GM23338 (cell line): ENCODE measurements at regions not wholly inside any gene's neighbourhood (a gene's known extent, or its start where the extent isn't known, plus 50 kb on each side); places are given as distances from the start of the nearest gene placed in this dataset.

Experiments
- ATAC-seq: fragments of 200-7000 bp; cut with Tn5 transposase; 3 replicates; pipeline ENCODE4 v1.9.1; 2020
- DNase-seq: peaks from one replicate; pipeline ENCODE4 v3.0.0-alpha.2; 2015; ENCODE audit warnings: low spot score
- H2AFZ ChIP-seq: fragments of 200-600 bp; sonication (generic); 2 replicates; pipeline ENCODE4 v1.8.0; 2016; ENCODE audit warnings: antibody characterized with exemption, mild to moderate bottlenecking, moderate library complexity
- H3F3A ChIP-seq: fragments of 200-600 bp; sonication (generic); replicated peaks from 2 replicates; pipeline ENCODE4 v1.8.0; 2017; ENCODE audit warnings: antibody characterized with exemption, mixed run types, low read depth
- H3K27ac ChIP-seq: fragments of 200-600 bp; sonication (generic); 2 replicates; pipeline ENCODE4 v1.6.1; 2016; ENCODE audit warnings: low read depth
- H3K27me3 ChIP-seq: fragments of 200-600 bp; sonication (generic); 2 replicates; pipeline ENCODE4 v1.8.0; 2016; ENCODE audit warnings: mild to moderate bottlenecking, mixed run types, moderate library complexity; ENCODE audit not compliant: insufficient read depth
- H3K36me3 ChIP-seq: fragments of 200-600 bp; sonication (generic); 2 replicates; pipeline ENCODE4 v1.8.0; 2016; ENCODE audit warnings: mild to moderate bottlenecking; ENCODE audit not compliant: insufficient read depth
- H3K4me1 ChIP-seq: fragments of 200-600 bp; sonication (generic); 2 replicates; pipeline ENCODE4 v1.8.0; 2016; ENCODE audit warnings: mild to moderate bottlenecking, moderate library complexity; ENCODE audit not compliant: insufficient read depth
- H3K4me2 ChIP-seq: fragments of 200-600 bp; sonication (generic); 2 replicates; pipeline ENCODE4 v1.7.1; 2017; ENCODE audit warnings: mixed run types
- H3K4me3 ChIP-seq: fragments of 200-600 bp; sonication (generic); 2 replicates; pipeline ENCODE4 v1.6.1; 2016; ENCODE audit warnings: mixed run types
- H3K79me2 ChIP-seq: fragments of 200-600 bp; sonication (generic); replicated peaks from 2 replicates; pipeline ENCODE4 v1.8.0; 2017; ENCODE audit warnings: mild to moderate bottlenecking; ENCODE audit not compliant: insufficient read depth
- H3K9me2 ChIP-seq: fragments of 200-600 bp; sonication (generic); 2 replicates; pipeline ENCODE4 v1.8.0; 2017; ENCODE audit not compliant: insufficient read depth
- H4K20me1 ChIP-seq: fragments of 200-600 bp; sonication (generic); replicated peaks from 2 replicates; pipeline ENCODE4 v1.8.0; 2017; ENCODE audit warnings: mild to moderate bottlenecking; ENCODE audit not compliant: insufficient read depth
- H3K27ac Mint-ChIP-seq: 2 replicates; pipeline ENCODE4 v1.8.0; 2020; ENCODE audit warnings: inconsistent platforms, mild to moderate bottlenecking, moderate library complexity, mixed read lengths
- H3K27me3 Mint-ChIP-seq: 3 replicates; pipeline ENCODE4 v1.8.0; 2022; ENCODE audit warnings: low read depth, mild to moderate bottlenecking, moderate library complexity, mixed read lengths, inconsistent platforms; ENCODE audit not compliant: insufficient read depth, poor library complexity
- H3K36me3 Mint-ChIP-seq: 3 replicates; pipeline ENCODE4 v1.8.0; 2021; ENCODE audit warnings: low read depth, mild to moderate bottlenecking, inconsistent platforms, moderate library complexity, mixed read lengths
- H3K4me1 Mint-ChIP-seq: 3 replicates; pipeline ENCODE4 v1.8.0; 2020; ENCODE audit warnings: mild to moderate bottlenecking, inconsistent platforms, mixed read lengths
- H3K4me3 Mint-ChIP-seq: 3 replicates; pipeline ENCODE4 v1.8.0; 2021; ENCODE audit warnings: moderate library complexity, mild to moderate bottlenecking, inconsistent platforms, mixed read lengths
- H3K9me3 Mint-ChIP-seq: 3 replicates; pipeline ENCODE4 v1.8.0; 2020; ENCODE audit warnings: moderate library complexity, mild to moderate bottlenecking, inconsistent platforms, mixed read lengths
- CREB1 ChIP-seq: fragments of 250-450 bp; sonication (Bioruptor Pico); IDR thresholded peaks from 2 replicates; pipeline ENCODE4 v1.5.0; 2020; ENCODE audit warnings: low read depth, mild to moderate bottlenecking, moderate library complexity
- CTCF ChIP-seq, 2 experiments: fragments of 200-600 bp in 1 of 2; sonication (generic) in 1 of 2; conservative IDR thresholded peaks; 2 replicates each; pipeline versions ENCODE4 v1.5.1 to v1.6.1; 2016 to 2017; ENCODE audit warnings: antibody characterized with exemption in 2 of 2, low read depth in 2 of 2, mild to moderate bottlenecking in 2 of 2, moderate library complexity in 1 of 2
- ETS1 ChIP-seq: IDR thresholded peaks from 2 replicates; pipeline ENCODE4 v1.6.1; 2016; ENCODE audit warnings: antibody characterized with exemption
- EZH2 ChIP-seq: fragments of 200-600 bp; sonication (generic); IDR thresholded peaks from one replicate; pipeline ENCODE4 v1.8.0; 2017; ENCODE audit warnings: antibody characterized with exemption, mild to moderate bottlenecking, low read depth; ENCODE audit not compliant: unreplicated experiment
- EZH2phosphoT487 ChIP-seq: fragments of 200-600 bp; sonication (generic); IDR thresholded peaks from one replicate; pipeline ENCODE4 v1.8.1; 2018; ENCODE audit warnings: antibody characterized with exemption; ENCODE audit not compliant: unreplicated experiment
- JUNB ChIP-seq: IDR thresholded peaks from one replicate; pipeline ENCODE4 v1.6.1; 2016; ENCODE audit warnings: antibody characterized with exemption; ENCODE audit not compliant: unreplicated experiment
- POLR2AphosphoS5 ChIP-seq: IDR thresholded peaks from 2 replicates; pipeline ENCODE4 v1.6.1; 2016; ENCODE audit warnings: antibody characterized with exemption, low read depth
- REST ChIP-seq: IDR thresholded peaks from one replicate; pipeline ENCODE4 v1.6.1; 2018; ENCODE audit warnings: antibody characterized with exemption; ENCODE audit not compliant: unreplicated experiment
- STAT1 ChIP-seq: IDR thresholded peaks from one replicate; pipeline ENCODE4 v1.6.1; 2016; ENCODE audit warnings: antibody characterized with exemption; ENCODE audit not compliant: unreplicated experiment
- ZNF114 ChIP-seq: fragments of 250-450 bp; sonication (Bioruptor Pico); IDR thresholded peaks from 2 replicates; pipeline ENCODE4 v1.5.0; 2020; ENCODE audit warnings: mild to moderate bottlenecking, moderate library complexity
- ZNF331 ChIP-seq: fragments of 250-450 bp; sonication (Bioruptor Pico); IDR thresholded peaks from 2 replicates; pipeline ENCODE4 v1.5.0; 2020; ENCODE audit warnings: low read depth, mild to moderate bottlenecking, moderate library complexity

- TF ChIP-seq POLR2AphosphoS5 (no peak), EZH2 (no peak), ETS1 (no peak)
- no peak overlapping the region for H2AFZ ChIP-seq
- DNase-seq (no peak), ATAC-seq (no peak)
- H3K79me2 ChIP-seq = no peaks in the 10 kb centered on the region
- H3K27ac ChIP-seq = no peak overlapping the region
- H3K9me2 ChIP-seq = peaks cover 5% of the 10 kb centered on the region; the same call in 1 of the 2 replicates
- H3K4me3 ChIP-seq = no peak overlapping the region
- H3K36me3 ChIP-seq = no peaks in the 10 kb centered on the region
- H3K27ac Mint-ChIP-seq = no peak overlapping the region
- H3K4me1 Mint-ChIP-seq = no peaks in the 10 kb centered on the region
- peaks cover 3% of the 10 kb centered on the region for H3K27me3 Mint-ChIP-seq
- H3K4me1 ChIP-seq = no peaks in the 10 kb centered on the region
- no peaks in the 10 kb centered on the region for H3K27me3 ChIP-seq
- no peaks in the 10 kb centered on the region for H4K20me1 ChIP-seq
- H3K4me2 ChIP-seq = no peak overlapping the region
- no peak overlapping the region for H3K4me3 Mint-ChIP-seq
- no peaks in the 10 kb centered on the region; the same call in 2 of the 3 replicates for H3K36me3 Mint-ChIP-seq
- no peaks in the 10 kb centered on the region for H3F3A ChIP-seq
- peaks cover 5% of the 10 kb centered on the region; the same call in 2 of the 3 replicates for H3K9me3 Mint-ChIP-seq
Measured at GRCh38 chr16:80208743-80209142, 332.1 kb upstream of the DYNLRB2 start.

- H3K36me3 Mint-ChIP-seq = no peaks in the 10 kb centered on the region
- H3K9me3 Mint-ChIP-seq = peaks cover 3% of the 10 kb centered on the region; the same call in 2 of the 3 replicates
- H3K36me3 ChIP-seq = no peaks in the 10 kb centered on the region
- no peaks in the 10 kb centered on the region for H4K20me1 ChIP-seq
- H2AFZ ChIP-seq = no peak overlapping the region
- H3K4me3 Mint-ChIP-seq = no peak overlapping the region
- H3K4me2 ChIP-seq = no peak overlapping the region
- no peaks in the 10 kb centered on the region for H3K4me1 ChIP-seq
- H3K4me3 ChIP-seq = no peak overlapping the region
- no peak for ATAC-seq
- no peak overlapping the region for H3K27ac ChIP-seq
- no peaks in the 10 kb centered on the region for H3K4me1 Mint-ChIP-seq
- no peaks in the 10 kb centered on the region for H3K79me2 ChIP-seq
- no peaks in the 10 kb centered on the region for H3F3A ChIP-seq
- H3K27ac Mint-ChIP-seq = no peak overlapping the region
- no peak for DNase-seq
- H3K9me2 ChIP-seq = peaks cover 5% of the 10 kb centered on the region; the same call in 1 of the 2 replicates
- H3K27me3 Mint-ChIP-seq = peaks cover 3% of the 10 kb centered on the region
- no peaks in the 10 kb centered on the region for H3K27me3 ChIP-seq
- TF ChIP-seq ETS1 (no peak), REST (no peak), ZNF114 (no peak), ZNF331 (CRISPR knock-in tag) (no peak), STAT1 (no peak), EZH2 (no peak), JUNB (no peak), CTCF (conservative IDR thresholded peaks at IDR 0.05; ENCODE audit: low read depth in 2 of 2) (no peak), POLR2AphosphoS5 (no peak), CREB1 (CRISPR knock-in tag) (no peak), EZH2phosphoT487 (no peak)
Measured at GRCh38 chr16:80208015-80208414, 332.8 kb upstream of the DYNLRB2 start.
